ENCODE measurements at regions not wholly inside any gene's neighbourhood (a gene's known extent, or its start where the extent isn't known, plus 50 kb on each side); places are given as distances from the start of the nearest gene placed in this dataset.

GRCh38 chr18:10386049-10386448, 68.4 kb upstream of the APCDD1 start:
- Histone ChIP-seq H3K79me2 (ENCODE audit: low read length) (no peaks in the 10 kb centered on the region), H3K36me3 (replicated peaks; ENCODE audit: insufficient read depth, low read length) (no peaks in the 10 kb centered on the region), H3K4me3 (ENCODE audit: low read length) (no peak overlapping the region), H3K9me3 (replicated peaks; ENCODE audit: insufficient read depth, low read length) (no peaks in the 10 kb centered on the region), H3K27me3 (replicated peaks; ENCODE audit: insufficient read depth, low read length) (no peaks in the 10 kb centered on the region), H3K9ac (ENCODE audit: low read length) (no peak overlapping the region), H3F3A (ENCODE audit: insufficient read depth, low read length) (no peaks in the 10 kb centered on the region), H3K4me2 (ENCODE audit: low read depth, low read length) (no peak overlapping the region), H2AFZ (ENCODE audit: low read length) (no peak overlapping the region), H4K20me1 (ENCODE audit: insufficient read depth, low read length) (no peaks in the 10 kb centered on the region), H3K9me2 (replicated peaks; ENCODE audit: insufficient read depth, low read length) (no peaks in the 10 kb centered on the region), H3K4me1 (ENCODE audit: low read length) (no peaks in the 10 kb centered on the region), H3K27ac (ENCODE audit: low read length) (no peak overlapping the region)
- no peak for DNase-seq
- TF ChIP-seq EZH2phosphoT487 (IDR thresholded peaks at IDR 0.05; ENCODE audit: low read length) = no peak
- no peak for TF ChIP-seq EZH2 (optimal IDR thresholded peaks at IDR 0.05; ENCODE audit: low read depth, low read length)
- TF ChIP-seq CTCF (IDR thresholded peaks at IDR 0.05; ENCODE audit: low read length) = no peak

GRCh38 chr18:10386956-10387355, 67.5 kb upstream of the APCDD1 start:
- no peaks in the 10 kb centered on the region for H3K9me3 ChIP-seq (replicated peaks; ENCODE audit: insufficient read depth, low read length)
- no peak overlapping the region for H3K9ac ChIP-seq (ENCODE audit: low read length)
- no peak for DNase-seq
- H4K20me1 ChIP-seq (ENCODE audit: insufficient read depth, low read length) = no peaks in the 10 kb centered on the region
- H3K36me3 ChIP-seq (replicated peaks; ENCODE audit: insufficient read depth, low read length) = no peaks in the 10 kb centered on the region
- no peak overlapping the region for H3K4me3 ChIP-seq (ENCODE audit: low read length)
- H3K4me1 ChIP-seq (ENCODE audit: low read length) = 0 out of 2 replicates have a peak, but pooled peaks cover 3% of the 10 kb centered on the region
- TF ChIP-seq CTCF (IDR thresholded peaks at IDR 0.05; ENCODE audit: low read length) (no peak), EZH2phosphoT487 (IDR thresholded peaks at IDR 0.05; ENCODE audit: low read length) (no peak), EZH2 (optimal IDR thresholded peaks at IDR 0.05; ENCODE audit: low read depth, low read length) (no peak)
- no peak overlapping the region for H3K27ac ChIP-seq (ENCODE audit: low read length)
- no peak overlapping the region for H3K4me2 ChIP-seq (ENCODE audit: low read depth, low read length)
- H3K9me2 ChIP-seq (replicated peaks; ENCODE audit: insufficient read depth, low read length) = no peaks in the 10 kb centered on the region
- H3K79me2 ChIP-seq (ENCODE audit: low read length) = no peaks in the 10 kb centered on the region
- H2AFZ ChIP-seq (ENCODE audit: low read length) = no peak overlapping the region
- no peaks in the 10 kb centered on the region for H3K27me3 ChIP-seq (replicated peaks; ENCODE audit: insufficient read depth, low read length)
- peaks cover 8% of the 10 kb centered on the region for H3F3A ChIP-seq (ENCODE audit: insufficient read depth, low read length)

GRCh38 chr18:10387399-10387798, 67.0 kb upstream of the APCDD1 start:
- DNase-seq = no peak
- H3K9me2 ChIP-seq (replicated peaks; ENCODE audit: insufficient read depth, low read length) = no peaks in the 10 kb centered on the region
- no peaks in the 10 kb centered on the region for H3K9me3 ChIP-seq (replicated peaks; ENCODE audit: insufficient read depth, low read length)

More at GRCh38 chr18:10387399-10387798, 67.0 kb upstream of the APCDD1 start:
- Histone ChIP-seq H3K27ac (ENCODE audit: low read length) (no peak overlapping the region), H3F3A (ENCODE audit: insufficient read depth, low read length) (peaks cover 13% of the 10 kb centered on the region), H3K27me3 (replicated peaks; ENCODE audit: insufficient read depth, low read length) (no peaks in the 10 kb centered on the region), H3K36me3 (replicated peaks; ENCODE audit: insufficient read depth, low read length) (no peaks in the 10 kb centered on the region), H2AFZ (ENCODE audit: low read length) (no peak overlapping the region), H3K9ac (ENCODE audit: low read length) (no peak overlapping the region), H3K79me2 (ENCODE audit: low read length) (no peaks in the 10 kb centered on the region), H4K20me1 (ENCODE audit: insufficient read depth, low read length) (no peaks in the 10 kb centered on the region), H3K4me2 (ENCODE audit: low read depth, low read length) (no peak overlapping the region), H3K4me1 (ENCODE audit: low read length) (0 out of 2 replicates have a peak, but pooled peaks cover 3% of the 10 kb centered on the region), H3K4me3 (ENCODE audit: low read length) (no peak overlapping the region)
- TF ChIP-seq EZH2phosphoT487 (IDR thresholded peaks at IDR 0.05; ENCODE audit: low read length) (no peak), CTCF (IDR thresholded peaks at IDR 0.05; ENCODE audit: low read length) (no peak), EZH2 (optimal IDR thresholded peaks at IDR 0.05; ENCODE audit: low read depth, low read length) (no peak)

All from MM.1S (cell line).